HEK293 (cell line): ENCODE measurements at regions not wholly inside any gene's neighbourhood (a gene's known extent, or its start where the extent isn't known, plus 50 kb on each side); places are given as distances from the start of the nearest gene placed in this dataset.

Experiments used
- ZNF555 ChIP-seq: fragments of 450-650 bp; formaldehyde crosslinking; conservative IDR thresholded peaks from 2 replicates; pipeline ENCODE4 v1.5.1; 2017; ENCODE audit warnings: missing biosample characterization, mild to moderate bottlenecking, missing genetic modification characterization, inconsistent platforms
- TF ChIP-seq, protein P1 (sequence below): fragments of 450-650 bp; formaldehyde crosslinking; IDR thresholded peaks from 2 replicates; pipeline ENCODE4 v1.5.1; 2016; ENCODE audit warnings: missing biosample characterization, missing genetic modification characterization

DNA sequence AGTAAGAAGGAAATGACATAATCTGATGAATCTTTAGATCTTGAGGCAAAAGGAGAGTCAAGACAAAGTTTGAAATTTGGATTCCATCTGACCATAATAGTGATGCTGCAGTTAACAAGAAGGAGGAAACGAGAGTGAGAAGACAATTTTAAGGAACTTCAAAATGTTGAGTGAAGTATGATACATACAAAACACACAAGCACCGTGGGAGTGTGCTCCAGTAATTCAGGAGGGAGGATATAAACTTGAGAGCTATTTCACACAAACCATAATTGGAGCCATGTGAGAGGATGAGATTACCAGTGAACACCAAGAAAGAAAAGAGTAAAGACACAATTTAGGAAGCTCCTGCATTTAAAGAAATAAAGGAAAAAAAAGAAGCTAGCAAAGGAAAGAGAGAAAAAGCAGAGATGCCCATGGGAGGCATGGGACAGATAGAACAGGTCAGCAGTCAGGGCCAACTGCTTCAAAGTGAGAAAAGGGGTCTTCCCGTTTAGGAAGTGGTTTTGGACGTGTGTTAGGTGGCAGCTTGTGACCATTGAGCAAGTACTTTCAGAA is 150.7 kb upstream of the SLC7A11 start:
- TF ChIP-seq, protein P1, sequence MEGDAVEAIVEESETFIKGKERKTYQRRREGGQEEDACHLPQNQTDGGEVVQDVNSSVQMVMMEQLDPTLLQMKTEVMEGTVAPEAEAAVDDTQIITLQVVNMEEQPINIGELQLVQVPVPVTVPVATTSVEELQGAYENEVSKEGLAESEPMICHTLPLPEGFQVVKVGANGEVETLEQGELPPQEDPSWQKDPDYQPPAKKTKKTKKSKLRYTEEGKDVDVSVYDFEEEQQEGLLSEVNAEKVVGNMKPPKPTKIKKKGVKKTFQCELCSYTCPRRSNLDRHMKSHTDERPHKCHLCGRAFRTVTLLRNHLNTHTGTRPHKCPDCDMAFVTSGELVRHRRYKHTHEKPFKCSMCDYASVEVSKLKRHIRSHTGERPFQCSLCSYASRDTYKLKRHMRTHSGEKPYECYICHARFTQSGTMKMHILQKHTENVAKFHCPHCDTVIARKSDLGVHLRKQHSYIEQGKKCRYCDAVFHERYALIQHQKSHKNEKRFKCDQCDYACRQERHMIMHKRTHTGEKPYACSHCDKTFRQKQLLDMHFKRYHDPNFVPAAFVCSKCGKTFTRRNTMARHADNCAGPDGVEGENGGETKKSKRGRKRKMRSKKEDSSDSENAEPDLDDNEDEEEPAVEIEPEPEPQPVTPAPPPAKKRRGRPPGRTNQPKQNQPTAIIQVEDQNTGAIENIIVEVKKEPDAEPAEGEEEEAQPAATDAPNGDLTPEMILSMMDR: no peak
- TF ChIP-seq ZNF555: no peak
